SK-N-DZ (cell line): ENCODE measurements at regions not wholly inside any gene's neighbourhood (a gene's known extent, or its start where the extent isn't known, plus 50 kb on each side); places are given as distances from the start of the nearest gene placed in this dataset.
"Not testable (repeated sequence)": the region's sequence is repeated elsewhere in the genome, so short reads cannot be mapped to it uniquely, and the experiment has no call there.

ENCODE experiments used
- DNase-seq: peaks from one replicate; pipeline ENCODE4 v3.0.0-alpha.2; 2015; ENCODE audit warnings: low spot score

DNA sequence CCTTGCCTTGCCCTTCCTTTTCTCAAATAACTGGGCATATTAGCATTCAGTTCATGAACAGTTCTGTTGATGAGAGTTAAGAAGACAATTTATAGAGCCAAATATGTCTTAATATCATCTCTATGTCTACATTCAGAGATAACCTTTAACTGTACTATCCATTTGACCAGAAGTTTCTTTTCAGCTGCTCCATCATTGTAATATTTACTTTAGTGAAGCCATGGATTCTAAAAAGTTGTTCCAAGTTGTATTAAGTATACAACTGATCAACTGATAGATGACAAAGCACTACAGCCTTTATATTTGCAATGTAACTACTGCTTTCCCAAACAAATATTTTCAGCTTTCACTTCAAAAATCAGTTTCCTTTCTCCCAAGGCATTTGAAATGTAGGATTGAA, 1252.7 kb downstream of the EPHA7 start:
- DNase-seq = no peak

DNA sequence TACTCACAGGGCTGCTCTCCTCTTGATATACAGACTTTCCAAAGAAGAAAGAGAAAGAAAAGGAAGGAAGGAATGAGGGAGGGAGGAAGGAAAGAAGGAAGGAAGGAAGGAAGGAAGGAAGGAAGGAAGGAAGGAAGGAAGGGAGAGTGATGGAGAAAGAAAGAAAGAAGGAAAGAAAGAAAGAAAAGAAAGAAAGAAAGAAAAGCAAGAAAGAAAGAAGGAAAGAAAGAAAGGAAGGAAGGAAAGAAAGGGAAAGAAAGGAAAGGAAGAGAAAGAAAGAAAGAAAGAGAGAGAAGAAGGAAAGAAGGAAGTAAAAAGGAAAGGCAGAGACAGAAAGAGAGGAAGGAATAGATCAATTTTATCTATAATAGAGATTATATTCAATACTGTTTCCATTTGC, 1257.4 kb downstream of the EPHA7 start:
- no peak for DNase-seq

DNA sequence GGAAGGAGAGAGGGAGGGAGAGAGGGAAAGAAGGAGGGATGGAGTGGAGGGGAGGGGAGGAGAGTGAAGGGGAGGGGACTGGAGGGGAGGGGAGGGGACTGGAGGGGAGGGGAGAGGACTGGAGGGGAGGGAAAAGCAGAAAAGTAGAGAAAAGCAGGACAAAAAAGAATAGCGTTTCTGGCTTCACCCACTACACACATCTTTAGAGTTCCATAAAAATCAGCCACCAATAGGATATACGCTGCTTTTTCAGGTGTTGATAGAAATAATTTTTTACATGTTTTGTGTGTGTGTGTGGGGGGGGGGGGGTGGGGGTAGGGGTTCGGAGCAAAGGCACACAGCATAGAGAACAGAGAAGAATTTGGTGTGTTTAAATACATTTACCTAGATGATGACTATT, 1259.1 kb downstream of the EPHA7 start:
- DNase-seq = no peak

DNA sequence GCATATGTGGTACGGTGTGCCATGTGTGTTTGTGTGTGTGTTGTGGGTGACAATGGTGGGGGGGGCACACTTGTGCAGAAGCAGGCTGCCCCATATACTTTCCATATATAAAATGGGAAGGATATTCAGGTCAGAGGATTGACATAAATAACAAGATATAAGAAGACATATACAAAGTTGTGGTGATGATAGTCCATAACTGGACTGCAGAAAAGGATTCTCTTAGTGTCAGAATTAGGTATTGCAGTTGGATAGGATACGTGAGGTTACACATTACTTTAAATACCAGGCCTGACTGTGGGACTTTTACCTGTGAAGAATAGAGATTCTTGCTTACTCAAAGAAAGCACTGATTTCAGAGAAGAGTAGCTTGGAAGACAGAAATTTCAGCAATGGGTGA, 1260.3 kb downstream of the EPHA7 start:
- no peak for DNase-seq

DNA sequence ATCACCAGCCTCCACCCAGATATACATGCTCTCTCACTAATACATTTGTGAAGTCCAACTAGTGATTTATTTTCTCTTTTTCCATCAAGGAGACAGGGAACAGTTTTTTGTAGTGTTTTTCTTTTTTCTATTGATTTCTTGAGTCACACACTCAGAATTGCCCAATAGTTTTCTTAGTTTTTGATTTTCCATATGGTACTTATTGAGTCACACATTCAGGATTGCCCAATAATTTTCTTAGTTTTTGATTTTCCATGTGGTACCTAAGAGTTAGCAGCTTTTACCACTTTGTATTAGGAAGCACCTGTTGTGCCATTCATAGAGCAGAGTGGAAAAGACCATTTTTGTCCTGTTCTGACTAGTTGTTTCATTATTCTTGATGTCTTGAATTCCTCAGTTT, 1268.8 kb downstream of the EPHA7 start:
- DNase-seq = no peak

DNA sequence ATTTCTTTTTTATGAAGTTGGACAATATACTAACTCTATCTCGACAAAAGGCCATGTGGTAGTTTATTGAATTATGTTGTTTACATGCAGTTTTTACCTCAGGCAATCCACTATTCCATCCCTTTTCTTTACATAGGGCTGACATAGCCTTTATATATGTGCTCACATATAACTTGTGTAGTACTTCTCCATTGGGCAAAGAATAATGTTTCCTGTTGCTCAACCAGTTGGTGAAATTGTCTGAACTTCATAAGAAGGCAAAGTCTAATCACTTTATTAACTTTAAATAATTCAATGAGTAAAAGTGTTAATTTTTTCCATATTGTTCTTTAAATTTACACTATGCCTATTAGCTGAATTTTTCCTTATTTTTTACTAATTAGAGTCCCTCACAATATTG, 1272.1 kb downstream of the EPHA7 start:
- DNase-seq = no peak

DNA sequence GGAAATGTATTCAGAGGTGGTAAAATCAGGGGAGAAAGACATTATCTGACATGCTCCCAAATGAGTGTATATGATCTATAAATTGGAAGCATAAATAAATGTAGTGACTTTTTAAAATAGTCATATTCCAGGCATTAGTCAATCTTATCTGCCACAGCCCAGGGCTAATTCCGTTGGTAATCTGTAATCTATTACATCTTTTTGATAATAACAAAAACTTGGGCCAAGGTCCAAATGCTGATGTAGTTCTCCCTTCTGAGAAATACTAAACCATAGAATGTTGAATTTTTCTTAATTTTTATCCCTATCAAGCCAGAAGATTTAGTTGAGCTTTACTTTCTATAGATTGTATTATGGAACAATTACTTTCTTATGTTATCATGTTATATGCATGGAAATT, 1279.8 kb downstream of the EPHA7 start:
- no peak for DNase-seq

DNA sequence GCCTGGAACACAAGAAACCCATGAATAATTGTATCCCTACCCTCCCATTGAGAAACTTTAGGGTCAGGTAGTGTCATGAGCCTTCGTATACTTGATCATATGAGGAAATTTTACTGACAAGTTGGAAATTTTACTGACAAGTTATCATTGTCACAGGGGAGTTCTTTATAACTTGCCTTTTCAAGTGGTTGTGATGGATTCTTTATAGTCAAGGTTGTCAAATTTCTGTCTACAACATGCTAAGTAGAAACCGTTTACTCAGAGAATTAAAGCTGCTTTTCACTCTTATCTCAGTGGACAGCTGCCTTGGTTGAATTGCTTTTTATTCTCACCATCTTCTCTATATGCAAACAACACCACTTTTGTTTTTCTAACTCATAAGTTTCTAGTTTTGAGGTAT, 1286.4 kb downstream of the EPHA7 start:
- no peak for DNase-seq

DNA sequence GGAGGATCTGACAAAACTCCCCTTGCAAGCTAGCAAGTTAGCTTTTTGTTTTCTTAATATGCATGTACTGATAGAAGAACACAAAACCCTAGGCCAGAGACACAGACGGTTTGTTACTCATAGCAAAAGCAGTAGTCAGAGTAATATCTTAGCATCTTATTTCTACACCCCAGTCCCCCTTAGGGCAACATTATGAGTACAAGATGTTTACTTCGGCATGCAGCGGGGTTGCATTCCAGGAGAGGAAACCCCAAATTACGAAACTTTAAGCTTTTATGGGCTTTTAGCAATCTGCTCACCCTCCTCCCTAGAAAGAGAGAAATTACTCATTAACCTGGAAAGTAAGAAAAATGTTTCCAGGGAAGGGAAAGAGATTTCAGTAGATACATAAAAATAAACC, 1286.9 kb downstream of the EPHA7 start:
- DNase-seq = no peak

DNA sequence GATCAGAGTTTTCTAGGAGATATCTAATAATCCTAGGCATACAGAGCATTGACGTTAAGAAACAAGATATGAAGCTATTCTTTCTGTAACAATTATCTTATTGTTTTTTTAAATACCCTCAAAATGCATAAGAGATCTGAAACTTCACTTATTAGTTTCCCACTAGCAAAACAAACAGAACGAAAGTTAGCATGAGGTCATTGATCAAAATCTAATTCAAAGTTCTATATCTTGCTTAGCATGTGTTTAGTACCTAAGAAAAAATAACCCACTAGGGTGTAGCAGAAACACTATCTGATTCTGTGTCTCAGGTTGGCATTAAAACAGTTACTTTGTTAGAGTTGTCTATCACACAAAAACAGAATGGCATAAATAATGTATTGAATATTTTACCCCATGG, 1288.4 kb downstream of the EPHA7 start:
- no peak for DNase-seq

DNA sequence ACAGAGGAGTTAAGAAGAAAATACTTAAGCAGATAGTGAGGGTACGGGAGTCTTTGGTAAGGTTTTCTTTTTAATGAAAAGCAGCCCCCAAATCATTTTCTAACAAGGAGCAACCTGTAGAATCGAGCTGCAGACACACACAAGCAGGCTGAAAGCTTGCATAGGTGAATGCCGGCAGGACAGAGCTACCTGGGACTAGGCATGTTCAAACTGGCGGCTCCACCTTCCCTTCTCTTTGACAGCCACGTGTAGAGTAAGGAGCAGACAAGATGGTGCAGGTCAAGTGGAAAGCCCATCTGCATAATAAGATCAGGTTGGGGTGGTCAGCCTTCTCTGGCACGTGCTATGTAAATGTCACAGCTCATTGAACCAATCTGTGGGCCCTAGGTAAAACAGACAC, 1292.4 kb downstream of the EPHA7 start:
- peak; percentile 13 for DNase-seq

DNA sequence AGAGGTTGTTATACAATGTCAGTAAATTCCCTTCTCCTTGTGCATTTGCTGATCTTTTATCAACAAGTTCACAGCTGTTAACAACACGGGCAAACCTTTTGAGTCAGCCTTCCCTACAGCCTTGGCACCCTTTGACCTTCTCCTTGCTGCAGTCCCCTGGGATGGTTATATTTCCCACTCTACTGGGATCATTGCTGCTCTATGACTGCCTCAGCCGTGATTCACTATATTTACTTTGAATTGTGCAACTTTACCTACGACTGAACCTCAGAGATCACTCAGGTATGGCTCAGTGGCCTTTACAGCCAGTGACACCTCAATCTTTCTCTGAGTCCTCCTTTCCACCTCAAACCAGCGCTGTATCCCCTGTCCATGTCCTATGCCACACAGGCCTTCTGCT, 1293.3 kb downstream of the EPHA7 start:
- DNase-seq = no peak

DNA sequence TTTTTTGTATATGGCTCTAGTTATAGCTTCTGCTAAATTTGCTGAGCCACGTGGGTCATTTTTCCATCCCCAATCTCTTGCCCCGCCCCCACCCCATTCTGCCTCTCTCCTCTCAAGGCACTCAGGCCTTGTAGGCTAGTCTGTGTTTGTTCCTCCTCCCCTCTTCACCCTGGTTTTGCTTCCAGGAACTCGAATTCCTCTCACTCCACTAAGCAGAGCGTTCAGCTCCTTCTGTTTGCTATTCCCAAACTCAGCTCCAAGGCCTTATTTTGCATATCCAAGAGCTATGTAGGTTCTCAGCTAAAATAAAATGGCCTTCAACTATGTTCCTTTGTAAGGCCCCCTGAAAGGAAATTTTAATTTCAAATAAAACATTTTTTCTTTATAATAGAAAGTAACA, 1293.7 kb downstream of the EPHA7 start:
- no peak for DNase-seq

DNA sequence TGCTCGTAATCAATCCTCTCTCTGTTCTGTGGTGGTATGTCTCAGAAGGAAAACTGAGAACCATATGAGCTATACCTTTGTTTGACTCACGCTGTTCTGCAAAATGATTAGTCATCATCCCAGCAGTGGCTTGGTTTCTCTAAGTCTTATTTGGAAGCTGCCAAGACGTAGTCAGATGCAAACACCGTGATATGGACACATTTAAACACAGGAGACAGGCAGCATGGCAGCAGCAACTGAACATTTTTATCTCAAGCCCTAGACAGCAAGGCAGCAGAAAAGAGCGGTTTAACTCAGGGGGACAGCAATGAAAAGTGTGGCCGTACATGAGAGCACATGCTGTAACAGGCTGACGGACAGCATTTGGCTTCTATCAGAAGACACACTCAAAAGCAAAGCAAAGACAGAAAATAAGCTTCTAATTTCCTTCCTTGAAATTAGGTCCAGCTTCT, 1295.1 kb downstream of the EPHA7 start:
- no peak for DNase-seq

DNA sequence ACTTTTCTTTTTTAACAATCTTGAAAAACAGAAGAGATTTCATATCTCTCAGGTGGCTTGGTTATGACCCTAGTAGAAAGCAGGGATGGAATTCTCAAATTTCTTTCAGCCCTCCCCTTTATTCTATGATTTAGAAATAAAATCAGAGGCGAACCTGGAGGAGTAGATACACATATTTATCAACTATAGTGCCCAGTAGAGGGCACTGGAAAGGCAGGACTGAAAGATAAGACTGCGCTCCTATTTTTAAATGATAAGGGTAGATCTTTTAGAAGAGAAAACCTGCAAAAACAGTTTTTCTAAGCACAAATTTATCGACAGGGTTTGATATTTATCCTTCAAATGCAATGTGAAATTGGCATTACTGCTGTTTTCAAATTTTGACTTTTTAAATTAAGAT, 1296.6 kb downstream of the EPHA7 start:
- DNase-seq = peak; percentile 22

DNA sequence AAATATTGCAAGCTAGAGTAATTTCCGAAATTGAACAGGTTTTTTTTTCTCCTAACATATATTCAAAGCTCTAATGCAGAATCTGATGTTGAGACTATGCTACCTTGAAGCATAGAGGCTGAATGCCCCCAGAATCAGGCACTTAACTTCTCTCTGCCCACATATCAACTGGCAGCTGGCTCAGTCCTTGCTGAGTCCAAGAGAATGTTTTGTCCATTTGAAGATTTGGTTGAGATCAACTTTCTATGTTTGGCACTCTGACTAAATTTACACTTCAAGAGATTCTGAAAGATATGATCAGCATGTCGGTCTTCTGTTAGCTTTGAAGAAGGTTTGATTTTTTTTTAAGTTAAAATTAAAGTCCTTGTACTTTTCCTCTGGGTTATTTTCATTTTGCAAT, 1298.1 kb downstream of the EPHA7 start:
- DNase-seq = no peak

DNA sequence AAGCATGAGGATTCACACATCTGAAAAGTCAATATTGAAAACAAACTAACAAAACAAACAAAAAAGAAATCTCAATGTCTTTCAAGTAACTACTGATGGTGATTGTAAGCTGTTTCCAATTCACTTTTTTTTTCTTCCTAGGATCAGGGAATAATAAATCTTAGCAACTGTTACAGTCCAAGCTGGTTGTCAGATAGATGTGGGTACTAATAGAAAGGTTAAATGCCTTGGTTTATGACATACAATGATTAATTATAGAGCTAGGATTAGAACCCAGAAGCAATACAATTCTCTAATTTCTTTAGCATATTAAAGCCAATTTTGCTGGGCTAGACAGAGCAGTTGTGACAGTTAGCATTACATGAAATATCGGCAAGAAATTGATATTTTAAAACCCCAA, 1301.6 kb downstream of the EPHA7 start:
- DNase-seq = no peak

DNA sequence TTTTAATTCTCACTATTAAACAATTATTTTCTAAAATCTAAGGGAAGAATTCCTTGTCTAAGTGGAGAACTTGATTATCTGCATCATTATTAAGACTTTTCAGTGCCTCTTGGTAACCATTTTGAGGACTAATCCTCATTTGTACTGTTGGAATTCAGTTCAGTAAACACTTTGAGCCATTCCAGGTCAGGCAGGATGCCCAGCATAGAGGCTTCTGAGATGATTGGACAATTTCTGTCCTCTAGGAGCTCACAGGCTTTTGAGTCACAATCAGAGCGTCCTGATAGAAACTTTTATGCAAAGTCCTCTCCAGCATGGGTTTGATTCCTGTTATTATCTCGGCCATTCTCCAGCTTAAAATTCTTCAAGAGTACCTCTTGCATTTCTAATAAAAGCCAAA, 1304.6 kb downstream of the EPHA7 start:
- DNase-seq = no peak

DNA sequence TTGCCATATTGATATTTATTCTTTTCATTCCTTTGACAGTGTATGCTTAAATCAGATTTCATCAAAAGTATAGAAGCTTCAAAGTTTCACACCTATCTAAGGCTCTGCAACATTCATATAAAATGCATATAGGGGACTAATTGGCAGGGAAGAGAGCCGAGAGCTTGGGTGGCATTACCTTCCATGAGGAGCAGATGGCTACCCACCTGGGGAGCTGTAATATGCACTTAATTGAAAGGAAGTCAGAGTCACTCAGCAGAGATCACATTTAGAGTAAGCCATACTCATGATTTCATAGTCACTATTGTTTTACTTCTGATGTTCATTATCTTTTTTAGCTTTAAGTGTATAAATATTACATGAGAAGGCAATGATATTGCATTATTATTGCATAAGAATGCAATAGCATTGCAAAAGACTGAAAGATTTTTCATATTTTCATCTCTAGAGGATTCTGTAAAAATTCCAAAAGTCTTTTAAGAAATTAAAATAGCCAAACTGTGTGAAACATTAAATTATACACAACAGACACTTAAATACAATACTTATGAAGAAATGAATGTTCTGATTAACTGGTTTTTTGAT, 1305.2 kb downstream of the EPHA7 start:
- DNase-seq = no peak

DNA sequence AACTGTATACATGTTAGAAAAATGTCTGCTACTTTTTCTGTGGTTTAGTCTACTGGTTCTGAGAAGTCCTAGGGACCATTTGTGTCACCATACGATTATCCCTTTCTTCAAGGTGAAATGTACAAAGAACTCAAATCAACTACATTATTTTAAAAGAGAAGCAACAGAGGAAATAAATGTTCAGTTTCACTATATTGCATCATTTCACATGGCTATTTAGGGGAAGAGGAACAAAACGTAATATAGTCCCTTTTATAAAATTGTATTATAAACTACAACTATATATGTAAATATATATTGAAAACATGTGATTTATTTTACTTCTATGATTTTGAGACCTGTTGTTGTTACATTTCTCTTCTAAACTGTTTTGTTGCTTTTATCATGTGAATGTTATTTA, 1308.0 kb downstream of the EPHA7 start:
- no peak for DNase-seq

DNA sequence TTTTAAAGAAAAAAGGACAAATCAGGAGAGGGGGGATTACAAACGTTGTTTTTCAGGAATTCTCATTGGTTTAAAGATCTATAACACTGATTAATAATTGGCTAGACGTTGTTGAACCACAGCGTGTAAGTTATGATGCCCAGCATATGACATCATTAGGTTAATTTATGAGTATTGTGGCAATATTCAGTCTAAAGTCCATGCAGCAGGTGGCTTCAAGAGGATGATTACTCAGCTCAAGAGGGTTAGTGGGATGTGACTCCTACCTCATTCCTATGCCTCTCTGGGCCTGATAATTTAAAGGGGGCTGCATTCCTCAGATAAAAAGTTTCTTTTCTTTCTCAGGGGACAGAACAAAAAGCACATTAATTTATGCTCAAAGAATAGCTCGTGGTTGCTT, 1309.0 kb downstream of the EPHA7 start:
- no peak for DNase-seq

DNA sequence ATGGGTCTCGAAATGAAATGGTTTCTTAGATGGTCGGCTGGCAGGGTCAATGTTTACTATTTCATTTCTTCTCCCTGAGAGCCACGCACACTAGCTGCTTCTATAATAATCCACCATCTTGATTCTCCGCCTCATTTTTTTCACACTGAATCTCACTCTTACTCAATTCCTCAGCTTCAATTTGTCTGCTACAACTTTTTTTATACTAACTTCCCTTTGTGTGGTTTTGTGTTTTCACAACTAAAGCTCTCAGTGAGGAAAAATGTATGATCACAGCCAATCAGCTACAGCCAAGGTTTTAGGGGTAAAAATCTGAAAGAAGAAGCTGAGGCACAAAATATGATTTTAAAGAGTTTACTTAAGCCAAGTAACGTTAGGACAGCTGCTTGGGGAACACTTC, 1309.4 kb downstream of the EPHA7 start:
- DNase-seq = no peak

DNA sequence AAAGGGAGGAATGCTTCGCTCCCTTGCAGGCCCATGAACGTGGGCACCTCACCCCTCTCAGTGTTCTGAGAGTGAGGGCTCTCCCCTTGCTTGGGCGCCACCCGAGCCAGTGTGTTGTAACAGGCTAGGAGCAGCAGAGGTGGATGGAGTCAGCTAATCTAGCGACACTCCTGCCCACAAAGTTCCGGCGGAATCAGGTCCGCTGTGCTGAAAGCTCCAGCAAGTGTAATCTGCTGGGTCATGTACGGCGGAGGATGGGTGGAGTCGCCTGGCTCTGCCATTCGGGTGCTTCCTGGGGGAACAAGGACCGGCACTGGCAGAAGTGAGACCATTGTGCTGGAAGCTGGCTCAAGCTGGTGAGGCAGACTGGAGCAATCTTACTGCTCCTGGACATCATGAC, 1310.1 kb downstream of the EPHA7 start:
- DNase-seq = no peak

DNA sequence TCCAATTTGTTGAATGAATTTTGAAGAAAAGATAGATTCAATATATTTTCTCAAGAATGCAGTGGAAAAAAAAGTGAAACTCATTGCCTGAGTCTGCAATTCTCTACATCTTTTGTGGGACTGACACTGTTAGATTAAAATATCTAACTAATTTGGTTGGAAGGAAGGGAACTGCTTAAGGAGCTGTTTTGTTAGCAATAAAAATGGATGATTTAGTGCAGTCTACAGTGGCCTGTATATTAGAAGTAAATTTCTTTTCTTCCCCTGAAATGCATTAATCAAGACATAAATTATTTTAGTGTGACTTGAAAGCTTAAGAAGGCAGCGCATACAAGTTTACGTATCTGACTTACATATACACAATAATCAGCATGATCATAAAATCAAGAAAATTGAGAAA, 1332.6 kb downstream of the EPHA7 start:
- no peak for DNase-seq

DNA sequence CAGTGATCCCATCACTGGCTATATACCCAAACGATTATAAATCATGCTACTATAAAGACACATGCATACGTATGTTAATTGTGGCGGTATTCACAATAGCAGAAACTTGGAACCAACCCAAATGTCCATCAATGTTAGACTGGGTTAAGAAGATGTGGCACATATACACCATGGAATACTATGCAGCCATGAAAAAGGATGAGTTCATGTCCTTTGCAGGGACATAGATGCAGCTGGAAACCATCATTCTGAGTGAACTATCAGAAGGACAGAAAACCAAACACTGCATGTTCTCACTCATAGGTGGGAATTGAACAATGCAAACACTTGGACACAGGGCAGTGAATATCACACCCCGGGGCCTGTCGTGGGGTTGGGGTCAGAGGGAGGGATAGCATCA, 1335.4 kb downstream of the EPHA7 start:
- DNase-seq = not testable (repeated sequence)
